ENCODE measurements at regions not wholly inside any gene's neighbourhood (a gene's known extent, or its start where the extent isn't known, plus 50 kb on each side); places are given as distances from the start of the nearest gene placed in this dataset.

DNA sequence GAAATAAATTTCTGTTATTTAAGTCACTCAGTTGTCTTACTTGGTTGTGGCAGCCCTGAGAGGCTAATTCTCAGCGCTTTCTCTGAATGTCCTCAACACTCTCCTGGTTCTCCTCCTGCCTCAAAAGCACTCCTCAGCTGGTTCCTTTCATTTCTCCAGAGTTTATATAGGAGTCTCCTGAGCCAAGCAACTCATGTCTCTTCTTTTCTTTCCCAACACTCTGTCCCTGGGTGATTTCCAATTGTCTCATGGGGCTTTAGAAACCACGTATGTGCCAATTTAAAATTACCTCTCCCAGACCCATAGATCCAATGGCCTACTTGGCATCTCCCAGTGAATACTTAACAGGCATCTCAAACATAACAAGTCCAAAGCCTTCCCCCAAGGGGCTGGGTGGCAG is 184.3 kb downstream of the TTC32 start:
- no peak for TF ChIP-seq ZNF629 (CRISPR knock-in tag; conservative IDR thresholded peaks at IDR 0.05)
- no peak for TF ChIP-seq ZNF83 (CRISPR knock-in tag; IDR thresholded peaks at IDR 0.05; ENCODE audit: borderline replicate concordance)
- TF ChIP-seq ZSCAN22 (CRISPR knock-in tag; IDR thresholded peaks at IDR 0.05), result no peak
- no peak for TF ChIP-seq ZNF33B (CRISPR knock-in tag; IDR thresholded peaks at IDR 0.05)
- TF ChIP-seq, protein P1, sequence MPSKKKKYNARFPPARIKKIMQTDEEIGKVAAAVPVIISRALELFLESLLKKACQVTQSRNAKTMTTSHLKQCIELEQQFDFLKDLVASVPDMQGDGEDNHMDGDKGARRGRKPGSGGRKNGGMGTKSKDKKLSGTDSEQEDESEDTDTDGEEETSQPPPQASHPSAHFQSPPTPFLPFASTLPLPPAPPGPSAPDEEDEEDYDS (CRISPR knock-in tag; IDR thresholded peaks at IDR 0.05), result no peak
- TF ChIP-seq MYNN (CRISPR knock-in tag; IDR thresholded peaks at IDR 0.05; ENCODE audit: low read depth), result no peak
- TF ChIP-seq ZNF143 (CRISPR knock-in tag; IDR thresholded peaks at IDR 0.05), result no peak
- no peak for TF ChIP-seq HMG20A (CRISPR knock-in tag; IDR thresholded peaks at IDR 0.05; ENCODE audit: borderline replicate concordance)
- no peak for TF ChIP-seq IRX3 (CRISPR knock-in tag; IDR thresholded peaks at IDR 0.05; ENCODE audit: borderline replicate concordance, low read depth)
- no peak for TF ChIP-seq SIX1 (CRISPR knock-in tag; IDR thresholded peaks at IDR 0.05; ENCODE audit: borderline replicate concordance)
- TF ChIP-seq GATA4 (IDR thresholded peaks at IDR 0.05; ENCODE audit: borderline replicate concordance, low read depth), result no peak
- no peak for TF ChIP-seq ZNF713 (CRISPR knock-in tag; IDR thresholded peaks at IDR 0.05)
- Histone ChIP-seq H3K9me3 (ENCODE audit: low read length) (no peaks in the 10 kb centered on the region), H4K20me1 (ENCODE audit: insufficient read depth, low read length) (no peaks in the 10 kb centered on the region), H3K27me3 (ENCODE audit: control insufficient read depth in 1 of 2, insufficient read depth in 2 of 2, low read length in 2 of 2) (peaks cover 2 to 27% of the 10 kb centered on the region in 2 experiments; a peak in 3 of 5 replicates), H3K79me2 (ENCODE audit: insufficient read depth, low read length) (no peaks in the 10 kb centered on the region), H2AFZ (ENCODE audit: low read length) (no peak overlapping the region), H3K9ac (ENCODE audit: insufficient read depth, low read depth, low read length) (no peak overlapping the region), H3K4me1 (ENCODE audit: insufficient read depth, low read length) (no peaks in the 10 kb centered on the region), H3K27ac (ENCODE audit: extremely low read length, insufficient read depth, low read length) (no peak overlapping the region), H3K36me3 (replicated peaks in 1 of 2; ENCODE audit: control insufficient read depth in 1 of 2, insufficient read depth in 2 of 2, low read length in 2 of 2) (no peaks in the 10 kb centered on the region), H3K4me2 (ENCODE audit: low read depth, low read length) (no peak overlapping the region), H3K4me3 (replicated peaks in 1 of 3; ENCODE audit: insufficient read depth in 1 of 3, low read depth in 2 of 3, low read length in 3 of 3) (no peak overlapping the region)
- CTCF ChIA-PET (ENCODE audit: low intra/inter-chr PET ratio, low total read pairs), result no interaction called here
- 40% methylated on average over 2 of the region's 2 CpGs for WGBS (ENCODE audit: low lambda C conversion rate)
- no TSS peak for BruUV-seq (replicated peaks)
- no peak for DNase-seq (ENCODE audit: low spot score)
- intact Hi-C loops (cut with micrococcal nuclease; ENCODE audit: unreplicated experiment) (no loop called here), in situ Hi-C loops (cut with HindIII; ENCODE audit: extremely low pct_ligation_motif_present, low pct_unique_long_range_greater_than_20kb) (no loop called here)
- POLR2A ChIA-PET, result no interaction called here
- no peak for FAIRE-seq
- ATAC-seq, result no peak

All from HepG2 (cell line).